Suppressor macrophage treated with lipopolysaccharide for 4 hours (primary cell): ENCODE measurements at regions not wholly inside any gene's neighbourhood (a gene's known extent, or its start where the extent isn't known, plus 50 kb on each side); places are given as distances from the start of the nearest gene placed in this dataset.

ENCODE experiments used
- DNase-seq: peaks from one replicate; pipeline ENCODE4 v3.0.0-alpha.2; 2020

GRCh38 chr14:27114180-27114579 lies 516.3 kb upstream of the NOVA1 start:
- DNase-seq = no peak

GRCh38 chr14:27123162-27123561 lies 525.3 kb upstream of the NOVA1 start:
- DNase-seq = no peak

- no peak for DNase-seq
These were observed 530.0 kb upstream of the NOVA1 start for GRCh38 chr14:27127838-27128237.

GRCh38 chr14:27134200-27134599 lies 536.4 kb upstream of the NOVA1 start:
- no peak for DNase-seq

GRCh38 chr14:27145170-27145569 lies 547.3 kb upstream of the NOVA1 start:
- no peak for DNase-seq

- DNase-seq = no peak
These were observed 550.3 kb upstream of the NOVA1 start for GRCh38 chr14:27148143-27148542.

- DNase-seq = no peak
These were observed 566.3 kb upstream of the NOVA1 start for GRCh38 chr14:27164139-27164538.

- no peak for DNase-seq
These were observed 577.7 kb upstream of the NOVA1 start for GRCh38 chr14:27175489-27175888.

GRCh38 chr14:27181333-27181732 lies 583.5 kb upstream of the NOVA1 start:
- DNase-seq = no peak

GRCh38 chr14:27184427-27184826 lies 586.6 kb upstream of the NOVA1 start:
- no peak for DNase-seq

- DNase-seq = no peak
These were observed 588.2 kb upstream of the NOVA1 start for GRCh38 chr14:27186048-27186447.

- no peak for DNase-seq
These were observed 589.3 kb upstream of the NOVA1 start for GRCh38 chr14:27187136-27187535.

GRCh38 chr14:27190296-27190695 lies 592.5 kb upstream of the NOVA1 start:
- no peak for DNase-seq

- no peak for DNase-seq
These were observed 601.4 kb upstream of the NOVA1 start for GRCh38 chr14:27199272-27199671.

GRCh38 chr14:27205036-27205435 lies 607.2 kb upstream of the NOVA1 start:
- DNase-seq = no peak

- DNase-seq = no peak
These were observed 613.9 kb upstream of the NOVA1 start for GRCh38 chr14:27211741-27212140.

- DNase-seq = no peak
These were observed 624.8 kb upstream of the NOVA1 start for GRCh38 chr14:27222671-27223070.

- DNase-seq = no peak
These were observed 626.1 kb upstream of the NOVA1 start for GRCh38 chr14:27223906-27224305.

GRCh38 chr14:27228053-27228452 lies 630.2 kb upstream of the NOVA1 start:
- DNase-seq = no peak

GRCh38 chr14:27234331-27234730 lies 636.5 kb upstream of the NOVA1 start:
- no peak for DNase-seq

- no peak for DNase-seq
These were observed 638.8 kb upstream of the NOVA1 start for GRCh38 chr14:27236601-27237000.

GRCh38 chr14:27242874-27243273 lies 645.0 kb upstream of the NOVA1 start:
- DNase-seq = no peak

- DNase-seq = no peak
These were observed 645.5 kb upstream of the NOVA1 start for GRCh38 chr14:27243365-27243764.

- no peak for DNase-seq
These were observed 648.1 kb upstream of the NOVA1 start for GRCh38 chr14:27245947-27246346.

GRCh38 chr14:27253966-27254365 lies 656.1 kb upstream of the NOVA1 start:
- no peak for DNase-seq

- DNase-seq = no peak
These were observed 659.0 kb upstream of the NOVA1 start for GRCh38 chr14:27256805-27257204.
